Ectodermal cell (in vitro differentiated cells): ENCODE measurements at regions not wholly inside any gene's neighbourhood (a gene's known extent, or its start where the extent isn't known, plus 50 kb on each side); places are given as distances from the start of the nearest gene placed in this dataset.

ENCODE experiments used
- H3K27ac ChIP-seq: 2 replicates; pipeline ENCODE4 v1.7.0; 2013; ENCODE audit warnings: mild to moderate bottlenecking, low read depth, low read length; ENCODE audit not compliant: insufficient read depth, poor library complexity, severe bottlenecking
- H3K27me3 ChIP-seq: 2 replicates; pipeline ENCODE4 v1.7.0; 2013; ENCODE audit warnings: mild to moderate bottlenecking, low read length; ENCODE audit not compliant: insufficient read depth, control insufficient read depth, poor library complexity, severe bottlenecking
- H3K36me3 ChIP-seq: one replicate; pipeline ENCODE4 v1.7.0; 2013; ENCODE audit warnings: low read length; ENCODE audit not compliant: control insufficient read depth, insufficient read depth
- H3K4me1 ChIP-seq: one replicate; pipeline ENCODE4 v1.7.0; 2013; ENCODE audit warnings: low read length; ENCODE audit not compliant: control insufficient read depth, insufficient read depth
- H3K4me3 ChIP-seq: 2 replicates; pipeline ENCODE4 v1.7.0; 2013; ENCODE audit warnings: low read depth, low read length, control low read depth; ENCODE audit not compliant: insufficient read depth
- H3K9me3 ChIP-seq: 2 replicates; pipeline ENCODE4 v1.7.0; 2013; ENCODE audit warnings: mild to moderate bottlenecking, low read length, moderate library complexity; ENCODE audit not compliant: control insufficient read depth
- WGBS, 2 experiments: methylation state at CpG; one replicate each; pipeline ENCODE4 v1.1.7; 2013; ENCODE audit warnings: missing lambda C conversion rate in 2 of 2; 5-methylcytosine and 5-hydroxymethylcytosine counted together

GRCh38 chr6:118744261-118744941 is 93.0 kb upstream of the CEP85L start:
- Histone ChIP-seq H3K27me3 (no peaks in the 10 kb centered on the region), H3K27ac (no peak overlapping the region), H3K4me1 (no peaks in the 10 kb centered on the region), H3K4me3 (no peak overlapping the region), H3K36me3 (no peaks in the 10 kb centered on the region), H3K9me3 (no peaks in the 10 kb centered on the region)
- WGBS, 2 experiments: 92 to 96% methylated on average over 6 of the region's 6 CpGs

- 100% methylated on average over 1 of the region's 1 CpG for WGBS, 2 experiments
- H3K4me3 ChIP-seq: no peak overlapping the region
- no peaks in the 10 kb centered on the region for H3K4me1 ChIP-seq
- H3K9me3 ChIP-seq: no peaks in the 10 kb centered on the region
- H3K36me3 ChIP-seq: no peaks in the 10 kb centered on the region
- no peaks in the 10 kb centered on the region for H3K27me3 ChIP-seq
- no peak overlapping the region for H3K27ac ChIP-seq
Measured at GRCh38 chr6:118743746-118744145, 92.4 kb upstream of the CEP85L start.

DNA sequence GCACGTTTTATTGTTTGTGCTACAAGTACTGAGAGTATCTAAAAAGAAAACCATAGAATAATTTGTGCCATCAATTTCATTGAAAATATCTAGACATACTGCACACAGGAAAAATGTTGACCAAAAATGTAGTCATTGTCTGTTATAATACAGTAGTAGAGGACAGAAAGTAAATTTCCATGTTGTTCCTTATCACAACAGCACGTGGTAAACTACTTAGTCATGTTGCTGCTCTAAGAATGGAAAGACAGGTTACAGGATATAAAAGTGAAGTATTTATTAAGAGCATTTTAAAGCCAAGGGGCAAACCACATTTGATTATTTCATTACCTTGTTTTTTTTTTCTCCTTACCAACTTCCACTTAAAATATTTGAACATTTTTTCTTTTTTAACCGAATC is 89.0 kb upstream of the CEP85L start:
- no peaks in the 10 kb centered on the region for H3K36me3 ChIP-seq
- WGBS, 2 experiments: 83 to 90% methylated on average over 2 of the region's 3 CpGs
- H3K9me3 ChIP-seq: no peaks in the 10 kb centered on the region
- no peaks in the 10 kb centered on the region for H3K27me3 ChIP-seq
- H3K4me1 ChIP-seq: no peaks in the 10 kb centered on the region
- H3K27ac ChIP-seq: no peak overlapping the region
- no peak overlapping the region for H3K4me3 ChIP-seq

- Histone ChIP-seq H3K4me1 (no peaks in the 10 kb centered on the region), H3K27me3 (no peaks in the 10 kb centered on the region), H3K9me3 (no peaks in the 10 kb centered on the region), H3K36me3 (no peaks in the 10 kb centered on the region), H3K27ac (no peak overlapping the region), H3K4me3 (no peak overlapping the region)
- WGBS, 2 experiments: 89 to 91% methylated on average over 2 of the region's 2 CpGs
Measured at GRCh38 chr6:118739696-118740353, 88.4 kb upstream of the CEP85L start.

DNA sequence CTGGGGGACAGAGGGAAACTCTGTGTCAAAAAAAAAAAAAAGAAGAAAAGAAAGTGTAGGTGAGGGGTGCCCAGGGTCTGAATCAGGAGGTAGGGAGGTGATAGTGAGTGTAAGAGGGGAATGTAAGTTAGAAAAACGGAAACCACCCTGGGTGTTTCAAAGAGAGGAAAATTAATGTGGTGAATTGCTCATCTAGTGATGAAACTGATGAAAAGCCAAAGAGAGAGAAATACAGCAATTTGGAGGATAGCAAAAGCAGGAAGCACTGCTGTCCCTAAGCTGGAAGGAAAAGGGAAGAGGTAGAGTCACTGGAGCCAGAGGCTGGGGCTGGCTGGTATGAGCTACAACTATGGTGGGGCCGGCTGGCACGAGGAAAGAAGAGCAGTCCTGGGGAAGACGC is 85.0 kb upstream of the CEP85L start:
- 86 to 89% methylated on average over 4 of the region's 4 CpGs for WGBS, 2 experiments
- no peaks in the 10 kb centered on the region for H3K36me3 ChIP-seq
- no peak overlapping the region for H3K4me3 ChIP-seq
- H3K27ac ChIP-seq: no peak overlapping the region
- no peaks in the 10 kb centered on the region for H3K9me3 ChIP-seq
- no peaks in the 10 kb centered on the region for H3K4me1 ChIP-seq
- no peaks in the 10 kb centered on the region for H3K27me3 ChIP-seq

DNA sequence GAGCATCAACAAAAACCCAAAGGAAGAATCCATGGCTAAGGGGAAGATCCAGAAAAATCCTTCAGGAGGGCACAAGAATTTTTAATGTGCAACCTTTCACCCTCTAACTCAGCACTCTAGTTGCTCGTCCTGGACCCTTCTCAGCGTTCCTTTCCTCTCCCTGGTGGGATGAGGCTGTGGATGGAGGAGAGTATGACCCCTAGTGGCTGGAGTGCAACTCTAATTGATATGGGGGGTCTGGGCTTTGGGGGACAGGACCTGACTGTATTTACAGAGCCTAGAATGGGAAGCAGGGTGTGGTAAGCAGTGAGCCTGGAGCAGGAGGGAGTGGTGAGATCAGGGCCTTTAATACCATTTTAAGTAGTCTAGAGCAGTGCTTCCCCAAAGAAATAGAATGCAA is 83.9 kb upstream of the CEP85L start:
- H3K27me3 ChIP-seq: no peaks in the 10 kb centered on the region
- WGBS, 2 experiments: 64% methylated on average over 2 of the region's 2 CpGs; no CpG with 5 or more reads in 1 of the 2 experiments
- H3K36me3 ChIP-seq: no peaks in the 10 kb centered on the region
- H3K9me3 ChIP-seq: no peaks in the 10 kb centered on the region
- no peak overlapping the region for H3K27ac ChIP-seq
- no peaks in the 10 kb centered on the region for H3K4me1 ChIP-seq
- H3K4me3 ChIP-seq: no peak overlapping the region

GRCh38 chr6:118725944-118726343 is 74.6 kb upstream of the CEP85L start:
- Histone ChIP-seq H3K4me3 (no peak overlapping the region), H3K9me3 (no peaks in the 10 kb centered on the region)
- 82 to 89% methylated on average over 5 of the region's 5 CpGs for WGBS, 2 experiments

GRCh38 chr6:118724211-118724610 is 72.8 kb upstream of the CEP85L start:
- Histone ChIP-seq H3K27me3 (no peaks in the 10 kb centered on the region), H3K9me3 (no peaks in the 10 kb centered on the region), H3K4me1 (no peaks in the 10 kb centered on the region), H3K36me3 (no peaks in the 10 kb centered on the region), H3K27ac (no peak overlapping the region), H3K4me3 (no peak overlapping the region)
- WGBS, 2 experiments: 94% methylated on average over 2 of the region's 3 CpGs; no CpG with 5 or more reads in 1 of the 2 experiments

More at GRCh38 chr6:118725944-118726343, 74.6 kb upstream of the CEP85L start:
- Histone ChIP-seq H3K36me3 (no peaks in the 10 kb centered on the region), H3K27ac (no peak overlapping the region), H3K27me3 (no peaks in the 10 kb centered on the region), H3K4me1 (no peaks in the 10 kb centered on the region)

DNA sequence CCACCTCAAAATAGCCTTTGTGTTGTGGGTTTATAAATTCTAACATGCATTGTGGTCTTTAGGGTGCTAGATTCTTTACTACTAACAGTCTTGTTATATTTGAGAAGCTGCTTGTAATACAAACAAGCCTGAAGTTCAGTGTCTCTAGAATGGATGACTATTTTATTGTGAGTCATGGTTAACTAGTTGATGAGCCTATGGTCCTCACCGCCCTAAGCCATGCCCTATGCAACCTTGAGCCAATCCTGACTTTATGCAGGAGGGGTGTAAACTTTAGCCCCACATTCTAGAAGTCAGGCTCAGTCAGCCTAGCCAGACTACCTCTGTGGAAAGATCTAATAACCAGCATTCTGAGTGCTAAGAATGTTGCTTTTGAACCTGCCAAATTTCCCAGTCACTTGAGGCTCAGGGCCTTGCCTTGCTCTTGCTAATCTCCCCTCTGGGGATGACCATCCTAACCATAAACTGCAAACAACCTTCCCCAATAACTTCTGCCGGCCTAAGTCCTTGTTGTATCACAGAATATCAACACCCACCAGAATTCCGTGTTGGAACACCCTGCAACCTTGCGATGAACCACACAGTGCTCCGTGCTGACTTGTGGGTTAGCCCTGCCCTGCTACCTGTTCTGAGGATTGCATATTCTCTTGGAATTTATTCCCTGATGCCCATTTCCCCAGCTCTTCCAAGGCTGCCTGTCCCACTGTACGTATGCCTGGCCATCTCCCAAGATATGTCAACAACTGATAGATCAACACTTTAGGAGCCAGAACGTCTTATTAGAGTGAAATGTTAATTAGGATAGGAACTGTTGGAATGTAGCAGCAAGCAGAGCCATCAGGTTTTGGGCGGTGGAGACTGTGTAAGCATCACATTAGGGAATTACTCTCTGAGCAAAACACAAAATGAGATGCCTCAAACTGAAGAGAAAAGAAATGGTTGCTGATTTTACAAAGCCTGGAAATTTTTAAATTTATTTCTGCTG is 71.7 kb upstream of the CEP85L start:
- Histone ChIP-seq H3K27ac (no peak overlapping the region), H3K4me3 (no peak overlapping the region), H3K36me3 (no peaks in the 10 kb centered on the region), H3K4me1 (no peaks in the 10 kb centered on the region), H3K9me3 (no peaks in the 10 kb centered on the region), H3K27me3 (no peaks in the 10 kb centered on the region)
- WGBS, 2 experiments: 84 to 88% methylated on average over 8 of the region's 8 CpGs

GRCh38 chr6:118720125-118720473 is 68.7 kb upstream of the CEP85L start:
- no peaks in the 10 kb centered on the region for H3K9me3 ChIP-seq
- H3K4me3 ChIP-seq: no peak overlapping the region
- no peaks in the 10 kb centered on the region for H3K27me3 ChIP-seq
- H3K36me3 ChIP-seq: no peaks in the 10 kb centered on the region
- H3K27ac ChIP-seq: no peak overlapping the region
- no peaks in the 10 kb centered on the region for H3K4me1 ChIP-seq
